ENCODE measurements at regions not wholly inside any gene's neighbourhood (a gene's known extent, or its start where the extent isn't known, plus 50 kb on each side); places are given as distances from the start of the nearest gene placed in this dataset.

GRCh38 chr7:70942791-70943190, 189.2 kb upstream of the GALNT17 start:
- Histone ChIP-seq H3K9me3 (ENCODE audit: low read depth, low read length) (no peaks in the 10 kb centered on the region), H3K9ac (ENCODE audit: insufficient read length) (no peak overlapping the region), H3K27ac (no peak overlapping the region), H3K36me3 (ENCODE audit: insufficient read depth, low read length) (no peaks in the 10 kb centered on the region), H3K4me3 (no peak overlapping the region)
- TF ChIP-seq EZH2 (IDR thresholded peaks at IDR 0.05) (no peak), FOXP2 (optimal IDR thresholded peaks at IDR 0.05; ENCODE audit: control extremely low read depth, extremely low read length, insufficient read depth) (no peak), POLR2AphosphoS5 (IDR thresholded peaks at IDR 0.05; ENCODE audit: borderline replicate concordance, low read depth, low read length) (no peak)
- DNase-seq (ENCODE audit: low read depth, low spot score), result no peak

- Histone ChIP-seq H3K27ac (no peak overlapping the region), H3K9ac (ENCODE audit: insufficient read length) (no peak overlapping the region), H3K9me3 (ENCODE audit: low read depth, low read length) (no peaks in the 10 kb centered on the region), H3K36me3 (ENCODE audit: insufficient read depth, low read length) (no peaks in the 10 kb centered on the region), H3K4me3 (no peak overlapping the region)
- DNase-seq (ENCODE audit: low read depth, low spot score), result no peak
- TF ChIP-seq EZH2 (IDR thresholded peaks at IDR 0.05) (no peak), POLR2AphosphoS5 (IDR thresholded peaks at IDR 0.05; ENCODE audit: borderline replicate concordance, low read depth, low read length) (no peak), FOXP2 (optimal IDR thresholded peaks at IDR 0.05; ENCODE audit: control extremely low read depth, extremely low read length, insufficient read depth) (no peak)
Observed at GRCh38 chr7:70944516-70944915, 187.4 kb upstream of the GALNT17 start.

- Histone ChIP-seq H3K9ac (ENCODE audit: insufficient read length) (no peak overlapping the region), H3K9me3 (ENCODE audit: low read depth, low read length) (no peaks in the 10 kb centered on the region), H3K4me3 (no peak overlapping the region), H3K27ac (no peak overlapping the region), H3K36me3 (ENCODE audit: insufficient read depth, low read length) (no peaks in the 10 kb centered on the region)
- TF ChIP-seq EZH2 (IDR thresholded peaks at IDR 0.05) (no peak), FOXP2 (optimal IDR thresholded peaks at IDR 0.05; ENCODE audit: control extremely low read depth, extremely low read length, insufficient read depth) (no peak), POLR2AphosphoS5 (IDR thresholded peaks at IDR 0.05; ENCODE audit: borderline replicate concordance, low read depth, low read length) (no peak)
- no peak for DNase-seq (ENCODE audit: low read depth, low spot score)
Observed at GRCh38 chr7:70947181-70947580, 184.8 kb upstream of the GALNT17 start.

GRCh38 chr7:70949862-70950261, 182.1 kb upstream of the GALNT17 start:
- H3K36me3 ChIP-seq (ENCODE audit: insufficient read depth, low read length), result no peaks in the 10 kb centered on the region
- H3K9ac ChIP-seq (ENCODE audit: insufficient read length), result no peak overlapping the region
- no peak overlapping the region for H3K4me3 ChIP-seq
- H3K27ac ChIP-seq, result no peak overlapping the region
- H3K9me3 ChIP-seq (ENCODE audit: low read depth, low read length), result no peaks in the 10 kb centered on the region
- DNase-seq (ENCODE audit: low read depth, low spot score), result no peak
- no peak for TF ChIP-seq FOXP2 (optimal IDR thresholded peaks at IDR 0.05; ENCODE audit: control extremely low read depth, extremely low read length, insufficient read depth)
- TF ChIP-seq POLR2AphosphoS5 (IDR thresholded peaks at IDR 0.05; ENCODE audit: borderline replicate concordance, low read depth, low read length), result no peak
- no peak for TF ChIP-seq EZH2 (IDR thresholded peaks at IDR 0.05)

DNA sequence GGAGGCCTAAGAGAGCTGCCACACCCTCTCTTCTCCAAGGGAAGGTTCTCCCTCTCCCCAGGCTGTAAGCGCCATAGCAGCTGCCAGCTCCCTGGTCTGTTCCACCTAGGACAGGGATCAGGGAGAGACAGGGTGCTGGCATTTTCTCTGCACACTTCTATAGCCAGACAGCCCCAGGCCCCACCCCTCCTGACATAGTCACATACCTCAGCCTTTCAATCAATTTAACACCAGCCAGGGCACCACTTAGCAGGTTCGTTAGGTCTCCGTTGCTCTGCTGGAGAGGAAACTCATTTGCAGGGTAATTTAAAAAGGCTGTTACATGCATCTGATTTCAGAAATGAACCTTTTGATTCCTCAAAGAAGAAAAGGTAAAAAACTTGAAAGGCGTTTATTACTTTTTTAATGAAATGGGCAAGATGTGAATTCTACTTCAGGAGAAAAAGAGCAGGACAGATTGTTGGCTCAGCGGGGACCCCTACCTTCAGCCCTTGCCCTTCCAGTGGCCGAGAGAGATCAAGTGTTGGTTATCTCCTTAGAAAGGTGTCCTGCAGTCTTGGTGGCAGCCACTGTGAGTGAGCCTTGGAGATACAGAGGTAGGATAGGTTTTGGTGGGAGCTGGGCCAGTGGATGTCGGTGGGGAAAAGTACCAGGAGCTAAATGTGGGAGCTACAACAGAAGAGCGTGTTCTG, 180.5 kb upstream of the GALNT17 start:
- Histone ChIP-seq H3K36me3 (ENCODE audit: insufficient read depth, low read length) (no peaks in the 10 kb centered on the region), H3K9me3 (ENCODE audit: low read depth, low read length) (no peaks in the 10 kb centered on the region), H3K9ac (ENCODE audit: insufficient read length) (no peak overlapping the region), H3K4me3 (no peak overlapping the region), H3K27ac (no peak overlapping the region)
- no peak for TF ChIP-seq FOXP2 (optimal IDR thresholded peaks at IDR 0.05; ENCODE audit: control extremely low read depth, extremely low read length, insufficient read depth)
- no peak for TF ChIP-seq POLR2AphosphoS5 (IDR thresholded peaks at IDR 0.05; ENCODE audit: borderline replicate concordance, low read depth, low read length)
- no peak for TF ChIP-seq EZH2 (IDR thresholded peaks at IDR 0.05)
- DNase-seq (ENCODE audit: low read depth, low spot score), result no peak

GRCh38 chr7:70952311-70952710, 179.6 kb upstream of the GALNT17 start:
- Histone ChIP-seq H3K4me3 (no peak overlapping the region), H3K9ac (ENCODE audit: insufficient read length) (no peak overlapping the region), H3K27ac (no peak overlapping the region), H3K36me3 (ENCODE audit: insufficient read depth, low read length) (no peaks in the 10 kb centered on the region), H3K9me3 (ENCODE audit: low read depth, low read length) (no peaks in the 10 kb centered on the region)
- TF ChIP-seq FOXP2 (optimal IDR thresholded peaks at IDR 0.05; ENCODE audit: control extremely low read depth, extremely low read length, insufficient read depth) (no peak), EZH2 (IDR thresholded peaks at IDR 0.05) (no peak), POLR2AphosphoS5 (IDR thresholded peaks at IDR 0.05; ENCODE audit: borderline replicate concordance, low read depth, low read length) (no peak)
- no peak for DNase-seq (ENCODE audit: low read depth, low spot score)

GRCh38 chr7:70953331-70953741, 178.6 kb upstream of the GALNT17 start:
- no peak for DNase-seq (ENCODE audit: low read depth, low spot score)
- Histone ChIP-seq H3K4me3 (no peak overlapping the region), H3K27ac (no peak overlapping the region), H3K36me3 (ENCODE audit: insufficient read depth, low read length) (no peaks in the 10 kb centered on the region), H3K9ac (ENCODE audit: insufficient read length) (no peak overlapping the region), H3K9me3 (ENCODE audit: low read depth, low read length) (no peaks in the 10 kb centered on the region)
- no peak for TF ChIP-seq POLR2AphosphoS5 (IDR thresholded peaks at IDR 0.05; ENCODE audit: borderline replicate concordance, low read depth, low read length)
- TF ChIP-seq EZH2 (IDR thresholded peaks at IDR 0.05), result no peak

- Histone ChIP-seq H3K4me3 (no peak overlapping the region), H3K36me3 (ENCODE audit: insufficient read depth, low read length) (no peaks in the 10 kb centered on the region), H3K9me3 (ENCODE audit: low read depth, low read length) (no peaks in the 10 kb centered on the region), H3K27ac (no peak overlapping the region), H3K9ac (ENCODE audit: insufficient read length) (no peak overlapping the region)
- no peak for TF ChIP-seq EZH2 (IDR thresholded peaks at IDR 0.05)
- TF ChIP-seq FOXP2 (optimal IDR thresholded peaks at IDR 0.05; ENCODE audit: control extremely low read depth, extremely low read length, insufficient read depth), result no peak
- TF ChIP-seq POLR2AphosphoS5 (IDR thresholded peaks at IDR 0.05; ENCODE audit: borderline replicate concordance, low read depth, low read length), result no peak
- no peak for DNase-seq (ENCODE audit: low read depth, low spot score)
Observed at GRCh38 chr7:70953796-70954195, 178.1 kb upstream of the GALNT17 start.

GRCh38 chr7:70972693-70973092, 159.3 kb upstream of the GALNT17 start:
- TF ChIP-seq POLR2AphosphoS5 (IDR thresholded peaks at IDR 0.05; ENCODE audit: borderline replicate concordance, low read depth, low read length), result no peak
- no peak for TF ChIP-seq EZH2 (IDR thresholded peaks at IDR 0.05)
- no peak for TF ChIP-seq FOXP2 (optimal IDR thresholded peaks at IDR 0.05; ENCODE audit: control extremely low read depth, extremely low read length, insufficient read depth)
- no peak for DNase-seq (ENCODE audit: low read depth, low spot score)
- Histone ChIP-seq H3K4me3 (no peak overlapping the region), H3K27ac (no peak overlapping the region), H3K9ac (ENCODE audit: insufficient read length) (no peak overlapping the region), H3K9me3 (ENCODE audit: low read depth, low read length) (no peaks in the 10 kb centered on the region), H3K36me3 (ENCODE audit: insufficient read depth, low read length) (no peaks in the 10 kb centered on the region)

Measured in SK-N-MC (cell line).